PC-9 (cell line): ENCODE measurements at regions not wholly inside any gene's neighbourhood (a gene's known extent, or its start where the extent isn't known, plus 50 kb on each side); places are given as distances from the start of the nearest gene placed in this dataset.

ENCODE experiments used
- BruUV-seq: library from RNA; stranded (reverse); fragments of 400-500 nt; replicated peaks from 2 replicates; lab custom pipeline; 2021; lab: Mats Ljungman, UMichigan
- CTCF ChIA-PET: fragments of 300-600 bp; sonication (Branson Sonifier 250); formaldehyde crosslinking; loops from one replicate; lab custom pipeline; 2022; ENCODE audit warnings: antibody characterized with exemption; lab: Charles Lee
- POLR2A ChIA-PET: fragments of 300-600 bp; sonication (Branson Sonifier 250); formaldehyde crosslinking; loops from one replicate; lab custom pipeline; 2022; ENCODE audit warnings: antibody characterized with exemption; ENCODE audit not compliant: unreplicated experiment; lab: Charles Lee
- DNase-seq, 2 experiments: peaks; one replicate each; pipeline versions ENCODE4 v3.0.0 to v3.0.0-alpha.2; 2015 to 2022; ENCODE audit warnings: mixed read lengths in 1 of 2
- H2AFZ ChIP-seq: fragments of 200-600 bp; sonication (generic); 2 replicates; pipeline ENCODE4 v1.8.1; 2017; ENCODE audit warnings: antibody characterized with exemption
- H3F3A ChIP-seq: fragments of 200-600 bp; sonication (generic); 2 replicates; pipeline ENCODE4 v1.8.1; 2017; ENCODE audit warnings: antibody characterized with exemption, mild to moderate bottlenecking, low read depth; ENCODE audit not compliant: insufficient read depth
- H3K27ac ChIP-seq: fragments of 200-600 bp; sonication (generic); 2 replicates; pipeline ENCODE4 v1.6.1; 2016; ENCODE audit warnings: mixed run types
- H3K27me3 ChIP-seq: fragments of 200-600 bp; sonication (generic); 2 replicates; pipeline ENCODE4 v1.6.1; 2016; ENCODE audit warnings: low read depth, mixed run types; ENCODE audit not compliant: insufficient read depth
- H3K36me3 ChIP-seq: fragments of 200-600 bp; sonication (generic); 2 replicates; pipeline ENCODE4 v1.6.1; 2016; ENCODE audit warnings: low read depth, mixed run types
- H3K4me1 ChIP-seq: fragments of 200-600 bp; sonication (generic); replicated peaks from 2 replicates; pipeline ENCODE4 v1.6.1; 2016; ENCODE audit warnings: mixed run types; ENCODE audit not compliant: insufficient read depth
- H3K4me2 ChIP-seq: fragments of 200-600 bp; sonication (generic); 2 replicates; pipeline ENCODE4 v1.6.1; 2017; ENCODE audit warnings: mixed run types
- H3K4me3 ChIP-seq: fragments of 200-600 bp; sonication (generic); 2 replicates; pipeline ENCODE4 v1.6.1; 2016; ENCODE audit warnings: mixed run types
- H3K79me2 ChIP-seq: fragments of 200-600 bp; sonication (generic); 2 replicates; pipeline ENCODE4 v1.6.1; 2017; ENCODE audit warnings: low read depth, mixed run types
- H3K9me2 ChIP-seq: fragments of 200-600 bp; sonication (generic); 2 replicates; pipeline ENCODE4 v1.8.1; 2017; ENCODE audit warnings: mild to moderate bottlenecking; ENCODE audit not compliant: insufficient read depth
- H3K9me3 ChIP-seq: fragments of 200-600 bp; sonication (generic); 2 replicates; pipeline ENCODE4 v1.8.1; 2016; ENCODE audit warnings: low read depth; ENCODE audit not compliant: insufficient read depth
- H4K20me1 ChIP-seq: fragments of 200-600 bp; sonication (generic); 2 replicates; pipeline ENCODE4 v1.8.1; 2017; ENCODE audit not compliant: insufficient read depth
- CTCF ChIP-seq: fragments of 200-600 bp; sonication (generic); conservative IDR thresholded peaks from 2 replicates; pipeline ENCODE4 v1.6.1; 2017; ENCODE audit warnings: mixed run types, antibody characterized with exemption, mild to moderate bottlenecking, moderate library complexity
- EZH2 ChIP-seq: fragments of 200-600 bp; sonication (generic); IDR thresholded peaks from 2 replicates; pipeline ENCODE4 v1.8.0; 2017; ENCODE audit warnings: antibody characterized with exemption, low read depth
- intact Hi-C: fragments of 100-400 bp; cut with micrococcal nuclease; formaldehyde crosslinking; loops from one replicate; pipeline ENCODE4 v1.10.0; 2022; ENCODE audit not compliant: unreplicated experiment

GRCh38 chr1:4327142-4327541, 327.3 kb upstream of the AJAP1 start:
- no peaks in the 10 kb centered on the region for H3K36me3 ChIP-seq
- no peak overlapping the region for H3K4me2 ChIP-seq
- DNase-seq = no peak
- H3K9me2 ChIP-seq = no peaks in the 10 kb centered on the region
- H3K4me3 ChIP-seq = no peak overlapping the region
- H3K27ac ChIP-seq = no peak overlapping the region
- BruUV-seq = no TSS peak
- POLR2A ChIA-PET = no interaction called here
- no peaks in the 10 kb centered on the region for H3K9me3 ChIP-seq
- H4K20me1 ChIP-seq = no peaks in the 10 kb centered on the region
- CTCF ChIA-PET = no interaction called here
- TF ChIP-seq CTCF (no peak), EZH2 (no peak)
- H3K4me1 ChIP-seq = no peaks in the 10 kb centered on the region
- no peak overlapping the region for H2AFZ ChIP-seq
- no peaks in the 10 kb centered on the region for H3F3A ChIP-seq
- peaks cover 15% of the 10 kb centered on the region; the same call in 1 of the 2 replicates for H3K27me3 ChIP-seq
- intact Hi-C loops = no loop called here
- no peaks in the 10 kb centered on the region for H3K79me2 ChIP-seq

GRCh38 chr1:4328402-4329071, 325.9 kb upstream of the AJAP1 start:
- Histone ChIP-seq H3F3A (no peaks in the 10 kb centered on the region), H3K4me3 (no peak overlapping the region), H3K9me3 (no peaks in the 10 kb centered on the region), H2AFZ (no peak overlapping the region), H3K9me2 (no peaks in the 10 kb centered on the region), H3K27ac (no peak overlapping the region), H3K79me2 (no peaks in the 10 kb centered on the region), H4K20me1 (no peaks in the 10 kb centered on the region), H3K36me3 (no peaks in the 10 kb centered on the region), H3K4me1 (no peaks in the 10 kb centered on the region), H3K4me2 (no peak overlapping the region), H3K27me3 (peaks cover 15% of the 10 kb centered on the region; the same call in 1 of the 2 replicates)
- BruUV-seq = no TSS peak
- ChIA-PET CTCF (no interaction called here), POLR2A (no interaction called here)
- intact Hi-C loops = no loop called here
- no peak for DNase-seq
- no peak for TF ChIP-seq CTCF
- TF ChIP-seq EZH2 = no peak

- Histone ChIP-seq H3K79me2 (no peaks in the 10 kb centered on the region), H3K4me1 (no peaks in the 10 kb centered on the region), H3K36me3 (no peaks in the 10 kb centered on the region), H3K4me2 (no peak overlapping the region), H3K27me3 (peaks cover 3% of the 10 kb centered on the region; the same call in 1 of the 2 replicates), H2AFZ (no peak overlapping the region), H3K27ac (no peak overlapping the region), H3F3A (no peaks in the 10 kb centered on the region), H4K20me1 (no peaks in the 10 kb centered on the region), H3K9me2 (no peaks in the 10 kb centered on the region), H3K9me3 (no peaks in the 10 kb centered on the region), H3K4me3 (no peak overlapping the region)
- intact Hi-C loops = no loop called here
- no peak for TF ChIP-seq CTCF
- TF ChIP-seq EZH2 = no peak
- ChIA-PET CTCF (no interaction called here), POLR2A (no interaction called here)
- no TSS peak for BruUV-seq
- no peak for DNase-seq
Measured at GRCh38 chr1:4330805-4331766, 323.3 kb upstream of the AJAP1 start.
